NB4 (cell line): ENCODE measurements at regions not wholly inside any gene's neighbourhood (a gene's known extent, or its start where the extent isn't known, plus 50 kb on each side); places are given as distances from the start of the nearest gene placed in this dataset.
"Not testable (repeated sequence)": the region's sequence is repeated elsewhere in the genome, so short reads cannot be mapped to it uniquely, and the experiment has no call there.

Experiments used
- DNase-seq: peaks from one replicate; pipeline ENCODE4 v3.0.0; 2010; ENCODE audit warnings: low read depth
- H3K4me3 ChIP-seq: one replicate; pipeline ENCODE4 v1.5.1; 2011; ENCODE audit warnings: mild to moderate bottlenecking, low read depth, low read length, moderate library complexity

DNA sequence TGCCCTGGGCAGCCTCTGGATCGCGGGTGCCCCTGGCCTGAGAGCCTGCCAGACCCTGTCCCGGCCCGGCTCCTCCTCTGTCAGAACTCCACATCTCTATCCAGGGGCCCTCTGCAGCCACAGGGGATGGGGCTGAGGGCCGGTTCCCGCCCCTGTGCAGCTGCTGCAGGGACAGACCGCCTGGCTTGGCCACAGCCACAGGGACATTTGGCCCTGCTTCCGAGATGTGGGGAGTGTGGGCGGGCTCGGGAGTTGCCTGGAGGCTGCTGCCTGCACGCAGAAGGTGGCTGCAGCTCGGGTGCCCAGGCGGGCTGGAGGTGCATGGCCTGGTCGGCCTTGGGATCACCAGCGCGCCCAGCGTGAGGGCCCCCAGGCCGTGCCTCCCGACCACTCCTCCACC is 3365.4 kb upstream of the OR11H1 start:
- DNase-seq, H3K4me3 ChIP-seq: not testable (repeated sequence)

DNA sequence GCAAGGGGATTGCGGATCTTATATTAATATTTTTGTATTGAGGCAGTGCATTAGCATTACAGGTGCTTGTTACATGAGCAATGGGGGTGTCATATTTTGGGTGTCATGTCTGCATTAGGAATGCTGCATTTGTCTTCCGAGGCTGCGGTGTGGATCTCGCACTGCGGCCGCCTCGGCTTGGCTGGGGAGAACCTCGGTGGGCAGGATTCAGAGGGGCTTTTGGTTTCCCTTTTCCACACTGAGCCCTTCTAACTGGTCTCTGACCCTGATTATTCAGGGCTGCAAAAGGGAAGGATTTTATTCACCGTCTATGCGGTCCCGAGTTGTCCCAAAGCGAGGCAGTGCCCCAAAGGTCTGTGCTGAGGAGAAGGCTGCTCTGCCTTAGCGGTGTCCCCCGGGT is 3361.5 kb upstream of the OR11H1 start:
- DNase-seq, H3K4me3 ChIP-seq: not testable (repeated sequence)

- DNase-seq, H3K4me3 ChIP-seq: not testable (repeated sequence)
Observed at GRCh38 chr22:12168044-12168443, 3359.9 kb upstream of the OR11H1 start.

GRCh38 chr22:12192117-12192516 is 3335.9 kb upstream of the OR11H1 start:
- not testable (repeated sequence) for DNase-seq, H3K4me3 ChIP-seq

DNA sequence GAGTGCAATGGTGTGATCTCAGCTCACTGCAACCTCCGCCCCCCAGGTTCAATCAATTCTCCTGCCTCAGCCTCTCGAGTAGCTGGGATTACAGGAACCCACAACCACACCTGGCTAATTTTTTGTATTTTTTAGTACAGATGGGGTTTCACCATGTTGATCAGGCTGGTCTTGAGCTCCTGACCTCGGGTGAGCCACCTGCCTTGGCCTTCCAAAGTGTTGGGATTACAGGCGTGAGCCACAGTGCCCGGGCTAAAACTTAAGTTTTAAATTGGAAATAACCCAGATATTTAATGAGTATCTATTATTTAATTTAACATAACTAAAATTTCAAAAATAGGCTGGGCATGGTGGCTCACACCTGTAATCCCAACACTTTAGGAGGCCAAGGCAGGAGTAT is 3333.3 kb upstream of the OR11H1 start:
- H3K4me3 ChIP-seq, DNase-seq: not testable (repeated sequence)

GRCh38 chr22:12202067-12202466 is 3325.9 kb upstream of the OR11H1 start:
- H3K4me3 ChIP-seq, DNase-seq: not testable (repeated sequence)

GRCh38 chr22:12206687-12207086 is 3321.3 kb upstream of the OR11H1 start:
- peak; percentile 65 for DNase-seq
- not testable (repeated sequence) for H3K4me3 ChIP-seq
